Fibroblast of upper back skin (primary cell): ENCODE measurements at regions not wholly inside any gene's neighbourhood (a gene's known extent, or its start where the extent isn't known, plus 50 kb on each side); places are given as distances from the start of the nearest gene placed in this dataset.
"Not testable (repeated sequence)": the region's sequence is repeated elsewhere in the genome, so short reads cannot be mapped to it uniquely, and the experiment has no call there.

ENCODE experiments used
- DNase-seq: peaks from one replicate; pipeline ENCODE4 v3.0.0-alpha.2; 2013

GRCh38 chr7:118956285-118956684 is 731.8 kb downstream of the ANKRD7 start:
- DNase-seq = not testable (repeated sequence)

- no peak for DNase-seq
Measured at GRCh38 chr7:118969370-118969769, 744.9 kb downstream of the ANKRD7 start.

GRCh38 chr7:118971706-118972105 is 747.2 kb downstream of the ANKRD7 start:
- no peak for DNase-seq

- DNase-seq = no peak
Measured at GRCh38 chr7:118974836-118975235, 750.3 kb downstream of the ANKRD7 start.

GRCh38 chr7:118995350-118995749 is 770.8 kb downstream of the ANKRD7 start:
- DNase-seq = no peak

- no peak for DNase-seq
Measured at GRCh38 chr7:119007236-119007635, 782.7 kb downstream of the ANKRD7 start.

GRCh38 chr7:119010635-119011034 is 786.1 kb downstream of the ANKRD7 start:
- no peak for DNase-seq

- no peak for DNase-seq
Measured at GRCh38 chr7:119026391-119026790, 801.9 kb downstream of the ANKRD7 start.

- DNase-seq = no peak
Measured at GRCh38 chr7:119028736-119029135, 804.2 kb downstream of the ANKRD7 start.

- DNase-seq = not testable (repeated sequence)
Measured at GRCh38 chr7:119032136-119032535, 807.6 kb downstream of the ANKRD7 start.

- no peak for DNase-seq
Measured at GRCh38 chr7:119033641-119034040, 809.1 kb downstream of the ANKRD7 start.

- no peak for DNase-seq
Measured at GRCh38 chr7:119037941-119038340, 813.4 kb downstream of the ANKRD7 start.

- DNase-seq = no peak
Measured at GRCh38 chr7:119046068-119046467, 821.6 kb downstream of the ANKRD7 start.

- no peak for DNase-seq
Measured at GRCh38 chr7:119065966-119066365, 841.5 kb downstream of the ANKRD7 start.

GRCh38 chr7:119086026-119086425 is 861.5 kb downstream of the ANKRD7 start:
- DNase-seq = no peak

- DNase-seq = no peak
Measured at GRCh38 chr7:119090851-119091250, 866.3 kb downstream of the ANKRD7 start.

- DNase-seq = no peak
Measured at GRCh38 chr7:119096683-119097082, 872.2 kb downstream of the ANKRD7 start.

- DNase-seq = not testable (repeated sequence)
Measured at GRCh38 chr7:119100611-119101258, 876.2 kb downstream of the ANKRD7 start.

- no peak for DNase-seq
Measured at GRCh38 chr7:119102291-119102690, 877.8 kb downstream of the ANKRD7 start.

- DNase-seq = no peak
Measured at GRCh38 chr7:119105381-119105780, 880.9 kb downstream of the ANKRD7 start.

- no peak for DNase-seq
Measured at GRCh38 chr7:119123326-119123725, 898.8 kb downstream of the ANKRD7 start.

- no peak for DNase-seq
Measured at GRCh38 chr7:119127706-119128105, 903.2 kb downstream of the ANKRD7 start.

- no peak for DNase-seq
Measured at GRCh38 chr7:119132436-119132835, 907.9 kb downstream of the ANKRD7 start.

GRCh38 chr7:119167431-119167830 is 942.9 kb downstream of the ANKRD7 start:
- DNase-seq = no peak

GRCh38 chr7:119172043-119172442 is 947.5 kb downstream of the ANKRD7 start:
- no peak for DNase-seq
